Upper lobe of left lung (tissue), 4 donors: ENCODE measurements at regions not wholly inside any gene's neighbourhood (a gene's known extent, or its start where the extent isn't known, plus 50 kb on each side); places are given as distances from the start of the nearest gene placed in this dataset.

Source experiments
- EP300 ChIP-seq, 4 donors: sonication (generic); formaldehyde crosslinking; IDR thresholded peaks; one replicate each; pipeline ENCODE4 v1.5.1; 2017; ENCODE audit warnings: antibody characterized with exemption in 4 of 4, control low read depth in 2 of 4
- POLR2A ChIP-seq, 4 donors: fragments of 450-650 bp; IDR thresholded peaks; one replicate each; pipeline ENCODE4 v1.5.1; 2016 to 2017; ENCODE audit warnings: antibody characterized with exemption in 4 of 4, mild to moderate bottlenecking in 2 of 4
- POLR2AphosphoS5 ChIP-seq, 2 donors: sonication (generic); formaldehyde crosslinking; IDR thresholded peaks; one replicate each; pipeline ENCODE4 v1.5.1; 2017; ENCODE audit warnings: antibody characterized with exemption in 2 of 2
- TF ChIP-seq, protein P1 (sequence below), 6 experiments: fragments of 450-650 bp in 4 of 6; fragments of 200-600 bp in 2 of 6; sonication (generic) in 2 of 6; IDR thresholded peaks; one replicate each; pipeline ENCODE4 v1.5.1; 2016 to 2019; ENCODE audit warnings: antibody characterized with exemption in 6 of 6

DNA sequence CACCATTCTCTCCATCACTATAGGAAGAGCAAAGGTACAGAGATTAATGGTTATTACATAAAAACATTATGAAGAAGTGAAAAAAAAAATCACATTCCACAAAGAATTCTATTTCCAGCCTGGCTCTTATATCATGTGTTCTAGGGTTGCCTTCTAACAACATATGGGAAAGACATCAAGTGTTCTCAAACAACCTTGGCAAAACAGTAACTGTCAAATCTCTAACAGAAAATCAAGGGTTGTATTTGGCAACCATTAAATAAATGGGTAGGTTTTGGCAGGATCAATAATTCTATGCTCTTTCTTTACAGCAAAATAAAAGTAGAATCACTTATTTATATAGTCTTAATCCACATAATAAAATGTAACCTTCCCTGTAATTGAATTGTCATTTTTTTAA lies 728.9 kb downstream of the MAT2B start:
- no peak for TF ChIP-seq POLR2AphosphoS5 (IDR thresholded peaks at IDR 0.05)
- TF ChIP-seq, protein P1, sequence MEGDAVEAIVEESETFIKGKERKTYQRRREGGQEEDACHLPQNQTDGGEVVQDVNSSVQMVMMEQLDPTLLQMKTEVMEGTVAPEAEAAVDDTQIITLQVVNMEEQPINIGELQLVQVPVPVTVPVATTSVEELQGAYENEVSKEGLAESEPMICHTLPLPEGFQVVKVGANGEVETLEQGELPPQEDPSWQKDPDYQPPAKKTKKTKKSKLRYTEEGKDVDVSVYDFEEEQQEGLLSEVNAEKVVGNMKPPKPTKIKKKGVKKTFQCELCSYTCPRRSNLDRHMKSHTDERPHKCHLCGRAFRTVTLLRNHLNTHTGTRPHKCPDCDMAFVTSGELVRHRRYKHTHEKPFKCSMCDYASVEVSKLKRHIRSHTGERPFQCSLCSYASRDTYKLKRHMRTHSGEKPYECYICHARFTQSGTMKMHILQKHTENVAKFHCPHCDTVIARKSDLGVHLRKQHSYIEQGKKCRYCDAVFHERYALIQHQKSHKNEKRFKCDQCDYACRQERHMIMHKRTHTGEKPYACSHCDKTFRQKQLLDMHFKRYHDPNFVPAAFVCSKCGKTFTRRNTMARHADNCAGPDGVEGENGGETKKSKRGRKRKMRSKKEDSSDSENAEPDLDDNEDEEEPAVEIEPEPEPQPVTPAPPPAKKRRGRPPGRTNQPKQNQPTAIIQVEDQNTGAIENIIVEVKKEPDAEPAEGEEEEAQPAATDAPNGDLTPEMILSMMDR (IDR thresholded peaks at IDR 0.05), result no peak
- TF ChIP-seq POLR2A (IDR thresholded peaks at IDR 0.05), result no peak
- TF ChIP-seq EP300 (IDR thresholded peaks at IDR 0.05), result no peak
